Keratinocyte (primary cell): ENCODE measurements at regions not wholly inside any gene's neighbourhood (a gene's known extent, or its start where the extent isn't known, plus 50 kb on each side); places are given as distances from the start of the nearest gene placed in this dataset.

ENCODE experiments used
- EZH2 ChIP-seq: IDR thresholded peaks from one replicate; pipeline ENCODE4 v1.6.1; 2012; ENCODE audit warnings: inconsistent platforms, mild to moderate bottlenecking, low read length, moderate library complexity
- TF ChIP-seq, protein P1 (sequence below), 3 experiments: IDR thresholded peaks in 1 of 3; conservative IDR thresholded peaks in 1 of 3; optimal IDR thresholded peaks in 1 of 3; 2 replicates in 2 of 3; 3 replicates in 1 of 3; pipeline versions ENCODE3 to v1.5.1; 2011; ENCODE audit warnings: low read length in 3 of 3, mild to moderate bottlenecking in 3 of 3, moderate library complexity in 2 of 3, control low read depth in 1 of 3, inconsistent platforms in 1 of 3; ENCODE audit not compliant: insufficient read depth in 2 of 3; ENCODE audit errors: extremely low read depth in 1 of 3

DNA sequence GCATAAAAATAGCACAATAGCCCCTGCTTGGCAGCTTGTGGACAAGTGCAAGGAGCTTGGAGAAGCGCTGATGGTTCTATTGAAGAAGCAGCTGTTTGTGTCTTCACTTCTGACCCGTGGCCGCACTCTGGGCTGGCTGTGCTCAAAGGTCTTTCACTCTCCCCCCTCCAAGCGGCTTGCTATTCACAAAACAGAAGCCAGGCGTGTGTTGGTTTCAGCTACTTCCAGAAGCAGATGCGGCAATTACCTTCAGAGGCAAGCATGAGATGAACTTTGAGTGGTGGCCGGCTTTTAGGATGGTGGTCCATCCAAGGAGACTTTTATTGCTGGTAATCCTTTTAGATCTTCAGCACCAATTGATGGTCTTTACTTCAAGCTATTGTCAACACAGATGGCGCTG, 188.5 kb upstream of the ARGLU1 start:
- TF ChIP-seq, protein P1, sequence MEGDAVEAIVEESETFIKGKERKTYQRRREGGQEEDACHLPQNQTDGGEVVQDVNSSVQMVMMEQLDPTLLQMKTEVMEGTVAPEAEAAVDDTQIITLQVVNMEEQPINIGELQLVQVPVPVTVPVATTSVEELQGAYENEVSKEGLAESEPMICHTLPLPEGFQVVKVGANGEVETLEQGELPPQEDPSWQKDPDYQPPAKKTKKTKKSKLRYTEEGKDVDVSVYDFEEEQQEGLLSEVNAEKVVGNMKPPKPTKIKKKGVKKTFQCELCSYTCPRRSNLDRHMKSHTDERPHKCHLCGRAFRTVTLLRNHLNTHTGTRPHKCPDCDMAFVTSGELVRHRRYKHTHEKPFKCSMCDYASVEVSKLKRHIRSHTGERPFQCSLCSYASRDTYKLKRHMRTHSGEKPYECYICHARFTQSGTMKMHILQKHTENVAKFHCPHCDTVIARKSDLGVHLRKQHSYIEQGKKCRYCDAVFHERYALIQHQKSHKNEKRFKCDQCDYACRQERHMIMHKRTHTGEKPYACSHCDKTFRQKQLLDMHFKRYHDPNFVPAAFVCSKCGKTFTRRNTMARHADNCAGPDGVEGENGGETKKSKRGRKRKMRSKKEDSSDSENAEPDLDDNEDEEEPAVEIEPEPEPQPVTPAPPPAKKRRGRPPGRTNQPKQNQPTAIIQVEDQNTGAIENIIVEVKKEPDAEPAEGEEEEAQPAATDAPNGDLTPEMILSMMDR (optimal IDR thresholded peaks at IDR 0.05 in 1 of 3, IDR thresholded peaks at IDR 0.05 in 1 of 3, conservative IDR thresholded peaks at IDR 0.05 in 1 of 3; ENCODE audit: extremely low read depth in 1 of 3, insufficient read depth in 2 of 3, low read length in 3 of 3): no peak
- no peak for TF ChIP-seq EZH2
